MM.1S (cell line): ENCODE measurements at regions not wholly inside any gene's neighbourhood (a gene's known extent, or its start where the extent isn't known, plus 50 kb on each side); places are given as distances from the start of the nearest gene placed in this dataset.

Source experiments
- DNase-seq: peaks from one replicate; pipeline ENCODE4 v3.0.0-alpha.2; 2015
- H2AFZ ChIP-seq: fragments of 300-600 bp; sonication (generic); 2 replicates; pipeline ENCODE4 v1.6.0; 2016; ENCODE audit warnings: antibody characterized with exemption, low read length
- H3F3A ChIP-seq: fragments of 300-600 bp; sonication (generic); 2 replicates; pipeline ENCODE4 v1.6.1; 2016; ENCODE audit warnings: mild to moderate bottlenecking, antibody characterized with exemption, low read length, moderate library complexity, mixed read lengths; ENCODE audit not compliant: insufficient read depth
- H3K27ac ChIP-seq: fragments of 300-600 bp; sonication (generic); 2 replicates; pipeline ENCODE4 v1.5.1; 2016; ENCODE audit warnings: mild to moderate bottlenecking, low read length
- H3K27me3 ChIP-seq: fragments of 300-600 bp; sonication (generic); replicated peaks from 2 replicates; pipeline ENCODE4 v1.6.0; 2016; ENCODE audit warnings: low read length; ENCODE audit not compliant: insufficient read depth
- H3K36me3 ChIP-seq: fragments of 300-600 bp; sonication (generic); replicated peaks from 2 replicates; pipeline ENCODE4 v1.6.1; 2016; ENCODE audit warnings: mild to moderate bottlenecking, low read length, mixed read lengths; ENCODE audit not compliant: insufficient read depth
- H3K4me1 ChIP-seq: fragments of 300-600 bp; sonication (generic); 2 replicates; pipeline ENCODE4 v1.6.1; 2016; ENCODE audit warnings: low read length, mixed read lengths
- H3K4me2 ChIP-seq: fragments of 300-600 bp; sonication (generic); 2 replicates; pipeline ENCODE4 v1.6.0; 2016; ENCODE audit warnings: low read depth, low read length
- H3K4me3 ChIP-seq: fragments of 300-600 bp; sonication (generic); 2 replicates; pipeline ENCODE4 v1.5.1; 2016; ENCODE audit warnings: low read length, mixed read lengths
- H3K79me2 ChIP-seq: fragments of 300-600 bp; sonication (generic); 2 replicates; pipeline ENCODE4 v1.6.1; 2016; ENCODE audit warnings: mixed run types, low read length, mixed read lengths
- H3K9ac ChIP-seq: fragments of 300-600 bp; sonication (generic); 2 replicates; pipeline ENCODE4 v1.6.1; 2016; ENCODE audit warnings: low read length, mixed read lengths
- H3K9me2 ChIP-seq: fragments of 300-600 bp; sonication (generic); replicated peaks from 2 replicates; pipeline ENCODE4 v1.6.1; 2016; ENCODE audit warnings: mild to moderate bottlenecking, low read length, mixed read lengths; ENCODE audit not compliant: insufficient read depth
- H3K9me3 ChIP-seq: fragments of 300-600 bp; sonication (generic); replicated peaks from 2 replicates; pipeline ENCODE4 v1.6.1; 2016; ENCODE audit warnings: mild to moderate bottlenecking, low read length, mixed read lengths; ENCODE audit not compliant: insufficient read depth
- H4K20me1 ChIP-seq: fragments of 300-600 bp; sonication (generic); 2 replicates; pipeline ENCODE4 v1.6.1; 2016; ENCODE audit warnings: mild to moderate bottlenecking, low read length, moderate library complexity, mixed read lengths; ENCODE audit not compliant: insufficient read depth
- EZH2 ChIP-seq: fragments of 300-600 bp; sonication (generic); optimal IDR thresholded peaks from 2 replicates; pipeline ENCODE3; 2017; ENCODE audit warnings: low read depth, mild to moderate bottlenecking, antibody characterized with exemption, low read length, mixed read lengths
- EZH2phosphoT487 ChIP-seq: fragments of 300-600 bp; sonication (generic); IDR thresholded peaks from 2 replicates; pipeline ENCODE4 v1.6.1; 2018; ENCODE audit warnings: antibody characterized with exemption, low read length
- TF ChIP-seq, protein P1 (sequence below): fragments of 300-600 bp; sonication (generic); IDR thresholded peaks from 2 replicates; pipeline ENCODE4 v1.5.1; 2016; ENCODE audit warnings: antibody characterized with exemption, low read length, mixed read lengths

- TF ChIP-seq, protein P1, sequence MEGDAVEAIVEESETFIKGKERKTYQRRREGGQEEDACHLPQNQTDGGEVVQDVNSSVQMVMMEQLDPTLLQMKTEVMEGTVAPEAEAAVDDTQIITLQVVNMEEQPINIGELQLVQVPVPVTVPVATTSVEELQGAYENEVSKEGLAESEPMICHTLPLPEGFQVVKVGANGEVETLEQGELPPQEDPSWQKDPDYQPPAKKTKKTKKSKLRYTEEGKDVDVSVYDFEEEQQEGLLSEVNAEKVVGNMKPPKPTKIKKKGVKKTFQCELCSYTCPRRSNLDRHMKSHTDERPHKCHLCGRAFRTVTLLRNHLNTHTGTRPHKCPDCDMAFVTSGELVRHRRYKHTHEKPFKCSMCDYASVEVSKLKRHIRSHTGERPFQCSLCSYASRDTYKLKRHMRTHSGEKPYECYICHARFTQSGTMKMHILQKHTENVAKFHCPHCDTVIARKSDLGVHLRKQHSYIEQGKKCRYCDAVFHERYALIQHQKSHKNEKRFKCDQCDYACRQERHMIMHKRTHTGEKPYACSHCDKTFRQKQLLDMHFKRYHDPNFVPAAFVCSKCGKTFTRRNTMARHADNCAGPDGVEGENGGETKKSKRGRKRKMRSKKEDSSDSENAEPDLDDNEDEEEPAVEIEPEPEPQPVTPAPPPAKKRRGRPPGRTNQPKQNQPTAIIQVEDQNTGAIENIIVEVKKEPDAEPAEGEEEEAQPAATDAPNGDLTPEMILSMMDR = no peak
- TF ChIP-seq EZH2 (no peak), EZH2phosphoT487 (no peak)
- Histone ChIP-seq H3K27me3 (no peaks in the 10 kb centered on the region), H3K4me2 (no peak overlapping the region), H4K20me1 (no peaks in the 10 kb centered on the region), H2AFZ (no peak overlapping the region), H3K4me3 (no peak overlapping the region), H3K27ac (no peak overlapping the region), H3K9me3 (no peaks in the 10 kb centered on the region), H3F3A (no peaks in the 10 kb centered on the region), H3K36me3 (no peaks in the 10 kb centered on the region), H3K4me1 (no peaks in the 10 kb centered on the region), H3K79me2 (no peaks in the 10 kb centered on the region), H3K9ac (no peak overlapping the region), H3K9me2 (no peaks in the 10 kb centered on the region)
- no peak for DNase-seq
Observed at GRCh38 chr3:40858364-40859115, 333.8 kb downstream of the ZNF621 start.

GRCh38 chr3:40862946-40863345 is 336.4 kb upstream of the CTNNB1 start:
- H3K9me2 ChIP-seq = no peaks in the 10 kb centered on the region
- no peak for DNase-seq

GRCh38 chr3:40864146-40864782 is 335.0 kb upstream of the CTNNB1 start:
- Histone ChIP-seq H3K9me2 (no peaks in the 10 kb centered on the region), H3K27me3 (no peaks in the 10 kb centered on the region), H3K4me2 (no peak overlapping the region), H3F3A (no peaks in the 10 kb centered on the region), H3K36me3 (no peaks in the 10 kb centered on the region), H3K4me1 (no peaks in the 10 kb centered on the region), H3K79me2 (no peaks in the 10 kb centered on the region), H3K4me3 (no peak overlapping the region), H4K20me1 (no peaks in the 10 kb centered on the region), H3K9me3 (no peaks in the 10 kb centered on the region), H2AFZ (no peak overlapping the region), H3K27ac (no peak overlapping the region), H3K9ac (no peak overlapping the region)
- TF ChIP-seq EZH2phosphoT487 (no peak), EZH2 (no peak)
- TF ChIP-seq, protein P1 = no peak
- no peak for DNase-seq

More at GRCh38 chr3:40862946-40863345, 336.4 kb upstream of the CTNNB1 start:
- Histone ChIP-seq H2AFZ (no peak overlapping the region), H4K20me1 (no peaks in the 10 kb centered on the region), H3K27ac (no peak overlapping the region), H3K4me2 (no peak overlapping the region), H3K4me3 (no peak overlapping the region), H3K27me3 (no peaks in the 10 kb centered on the region), H3K9me3 (no peaks in the 10 kb centered on the region), H3K4me1 (no peaks in the 10 kb centered on the region), H3K79me2 (no peaks in the 10 kb centered on the region), H3F3A (no peaks in the 10 kb centered on the region), H3K9ac (no peak overlapping the region), H3K36me3 (no peaks in the 10 kb centered on the region)
- TF ChIP-seq, protein P1 = no peak
- TF ChIP-seq EZH2 (no peak), EZH2phosphoT487 (no peak)
